ENCODE measurements at regions not wholly inside any gene's neighbourhood (a gene's known extent, or its start where the extent isn't known, plus 50 kb on each side); places are given as distances from the start of the nearest gene placed in this dataset.

DNA sequence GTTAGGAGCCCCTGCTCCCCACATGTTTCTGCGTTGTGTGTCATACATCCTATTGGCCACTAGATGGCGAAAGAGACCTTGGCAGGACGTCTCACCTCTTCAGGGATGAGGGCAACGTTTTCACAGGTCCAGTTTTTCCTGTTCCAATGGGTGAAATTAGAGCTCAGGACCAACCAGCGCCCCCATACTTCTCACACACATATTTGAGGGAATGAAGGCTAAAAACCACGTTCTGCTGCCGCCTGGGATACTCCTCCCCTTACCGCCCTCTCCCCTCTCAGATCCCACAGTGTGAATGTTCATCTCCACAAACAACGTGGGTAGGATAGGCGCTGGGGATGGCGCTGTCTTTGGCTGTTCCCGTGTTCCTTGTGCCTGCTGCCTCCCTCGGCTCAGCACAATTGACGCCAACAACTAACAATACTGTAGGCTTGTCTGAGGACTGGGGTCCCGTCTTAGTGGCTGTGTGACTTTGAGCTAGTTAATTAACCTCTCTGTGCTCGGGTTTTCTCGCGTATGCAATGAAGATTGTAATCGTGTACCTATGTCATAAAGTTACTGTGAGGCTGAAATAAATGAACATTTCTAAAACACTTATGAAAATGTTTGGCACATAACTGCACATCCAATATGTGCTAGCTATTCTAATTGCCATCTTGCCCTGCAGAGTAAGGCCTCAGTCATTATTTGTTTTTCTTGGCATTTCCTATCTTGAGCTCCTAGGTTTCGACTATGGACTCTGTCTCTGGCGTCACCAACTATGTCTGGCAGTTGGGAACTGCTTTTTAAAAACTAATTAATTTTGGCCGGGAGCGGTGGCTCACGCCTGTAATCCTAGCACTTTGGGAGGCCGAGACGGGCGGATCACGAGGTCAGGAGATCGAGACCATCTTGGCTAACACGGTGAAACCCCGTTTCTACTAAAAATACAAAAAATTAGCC is 181.3 kb upstream of the STK26 start:
- TF ChIP-seq CTCF (IDR thresholded peaks at IDR 0.05) (peak; percentile 68 to 90 (median 72)), POLR2AphosphoS5 (IDR thresholded peaks at IDR 0.05) (no peak), EP300 (IDR thresholded peaks at IDR 0.05) (no peak), POLR2A (IDR thresholded peaks at IDR 0.05; ENCODE audit: low read depth) (no peak)
